H9 (cell line): ENCODE measurements at regions not wholly inside any gene's neighbourhood (a gene's known extent, or its start where the extent isn't known, plus 50 kb on each side); places are given as distances from the start of the nearest gene placed in this dataset.

Experiments
- DNase-seq: peaks from one replicate; pipeline ENCODE4 v3.0.0-alpha.2; 2017
- H2AFZ ChIP-seq: one replicate; pipeline ENCODE4 v1.6.1; 2013; ENCODE audit warnings: mild to moderate bottlenecking, low read length, control low read depth, moderate library complexity
- H2AK5ac ChIP-seq: 2 replicates; pipeline ENCODE4 v1.6.1; 2013; ENCODE audit warnings: low read length, control low read depth, mixed read lengths; ENCODE audit not compliant: insufficient read length
- H2BK120ac ChIP-seq: one replicate; pipeline ENCODE4 v1.6.1; 2013; ENCODE audit warnings: low read depth, mild to moderate bottlenecking, low read length, control low read depth, inconsistent platforms; ENCODE audit not compliant: poor library complexity, severe bottlenecking
- H2BK12ac ChIP-seq: 2 replicates; pipeline ENCODE4 v1.6.1; 2013; ENCODE audit warnings: low read length, control low read depth, mixed read lengths, low read depth; ENCODE audit not compliant: insufficient read length
- H2BK15ac ChIP-seq: 2 replicates; pipeline ENCODE4 v1.6.1; 2013; ENCODE audit warnings: low read depth, low read length, control low read depth
- H2BK20ac ChIP-seq: one replicate; pipeline ENCODE4 v1.6.1; 2013; ENCODE audit warnings: low read depth, mild to moderate bottlenecking, low read length, control low read depth, inconsistent platforms; ENCODE audit not compliant: poor library complexity, severe bottlenecking
- H2BK5ac ChIP-seq: 2 replicates; pipeline ENCODE4 v1.6.1; 2013; ENCODE audit warnings: low read length, control low read depth, mixed read lengths; ENCODE audit not compliant: insufficient read length
- H3K14ac ChIP-seq: 2 replicates; pipeline ENCODE4 v1.6.1; 2013; ENCODE audit warnings: low read length, control low read depth; ENCODE audit not compliant: insufficient read depth
- H3K18ac ChIP-seq: 2 replicates; pipeline ENCODE4 v1.6.1; 2013; ENCODE audit warnings: low read depth, mild to moderate bottlenecking, mixed read lengths, low read length, control low read depth; ENCODE audit not compliant: insufficient read length
- H3K23ac ChIP-seq: 2 replicates; pipeline ENCODE4 v1.6.1; 2013; ENCODE audit warnings: low read length, control low read depth, mixed read lengths, low read depth; ENCODE audit not compliant: insufficient read length
- H3K23me2 ChIP-seq: 2 replicates; pipeline ENCODE4 v1.6.1; 2013; ENCODE audit warnings: low read depth, mild to moderate bottlenecking, mixed read lengths, low read length, control low read depth; ENCODE audit not compliant: insufficient read length, poor library complexity, severe bottlenecking
- H3K27ac ChIP-seq: 2 replicates; pipeline ENCODE4 v1.5.1; 2013; ENCODE audit warnings: low read length, control low read depth, mixed read lengths, low read depth; ENCODE audit not compliant: insufficient read length
- H3K27me3 ChIP-seq: 2 replicates; pipeline ENCODE4 v1.6.1; 2013; ENCODE audit warnings: low read length, control low read depth, inconsistent platforms; ENCODE audit not compliant: insufficient read depth
- H3K4ac ChIP-seq: 2 replicates; pipeline ENCODE4 v1.6.1; 2013; ENCODE audit warnings: low read depth, mild to moderate bottlenecking, control low read depth, inconsistent platforms, low read length, moderate library complexity
- H3K4me1 ChIP-seq: 2 replicates; pipeline ENCODE4 v1.6.1; 2013; ENCODE audit warnings: low read length, control low read depth, inconsistent platforms; ENCODE audit not compliant: insufficient read depth
- H3K4me2 ChIP-seq: 2 replicates; pipeline ENCODE4 v1.6.1; 2013; ENCODE audit warnings: low read length, control low read depth, mixed read lengths; ENCODE audit not compliant: insufficient read length, insufficient read depth
- H3K56ac ChIP-seq: 2 replicates; pipeline ENCODE4 v1.6.1; 2013; ENCODE audit warnings: low read depth, mild to moderate bottlenecking, mixed read lengths, low read length, control low read depth; ENCODE audit not compliant: insufficient read length
- H3K79me1 ChIP-seq: 2 replicates; pipeline ENCODE4 v1.6.1; 2013; ENCODE audit warnings: low read depth, mild to moderate bottlenecking, moderate library complexity, low read length, control low read depth, inconsistent platforms; ENCODE audit not compliant: insufficient read depth, poor library complexity, severe bottlenecking
- H3K79me2 ChIP-seq: 2 replicates; pipeline ENCODE4 v1.6.1; 2013; ENCODE audit warnings: low read length, control low read depth, inconsistent platforms; ENCODE audit not compliant: insufficient read depth
- H3K9ac ChIP-seq: 2 replicates; pipeline ENCODE4 v1.6.1; 2013; ENCODE audit warnings: low read length, control low read depth, mixed read lengths; ENCODE audit not compliant: insufficient read length; ENCODE audit errors: extremely low read depth
- H3K9me3 ChIP-seq: one replicate; pipeline ENCODE4 v1.6.1; 2013; ENCODE audit warnings: low read depth, low read length, inconsistent platforms; ENCODE audit not compliant: control insufficient read depth
- H3T11ph ChIP-seq: one replicate; pipeline ENCODE4 v1.6.1; 2013; ENCODE audit warnings: mild to moderate bottlenecking, low read length, control low read depth, inconsistent platforms
- H4K20me1 ChIP-seq: one replicate; pipeline ENCODE4 v1.6.1; 2013; ENCODE audit not compliant: control insufficient read depth, insufficient read length, insufficient read depth
- H4K5ac ChIP-seq: 2 replicates; pipeline ENCODE4 v1.6.1; 2013; ENCODE audit warnings: low read depth, mild to moderate bottlenecking, mixed read lengths, low read length, control low read depth; ENCODE audit not compliant: insufficient read length
- H4K8ac ChIP-seq: replicated peaks from 2 replicates; pipeline ENCODE4 v1.6.1; 2013; ENCODE audit warnings: low read length, control low read depth, mixed read lengths, low read depth; ENCODE audit not compliant: insufficient read length
- H4K91ac ChIP-seq: 2 replicates; pipeline ENCODE4 v1.6.1; 2013; ENCODE audit warnings: low read depth, mild to moderate bottlenecking, moderate library complexity, mixed read lengths, low read length, control low read depth; ENCODE audit not compliant: insufficient read length
- H3K27ac Mint-ChIP-seq, 3 experiments: 2 replicates in 2 of 3; 3 replicates in 1 of 3; pipeline ENCODE4 v1.8.0; 2020 to 2021; ENCODE audit warnings: mixed read lengths in 3 of 3, mild to moderate bottlenecking in 1 of 3, moderate library complexity in 1 of 3
- H3K27me3 Mint-ChIP-seq: 2 replicates; pipeline ENCODE4 v1.8.0; 2021; ENCODE audit warnings: low read depth, mild to moderate bottlenecking, moderate library complexity, mixed read lengths
- H3K36me3 Mint-ChIP-seq, 3 experiments: 2 replicates in 2 of 3; 3 replicates in 1 of 3; pipeline ENCODE4 v1.8.0; 2020 to 2021; ENCODE audit warnings: low read depth in 3 of 3, mixed read lengths in 3 of 3; ENCODE audit not compliant: insufficient read depth in 1 of 3
- H3K4me1 Mint-ChIP-seq, 2 experiments: 2 replicates each; pipeline ENCODE4 v1.8.0; 2020; ENCODE audit warnings: mixed read lengths in 2 of 2
- H3K4me3 Mint-ChIP-seq, 2 experiments: 2 replicates in 1 of 2; 3 replicates in 1 of 2; pipeline ENCODE4 v1.8.0; 2020 to 2021; ENCODE audit warnings: mild to moderate bottlenecking in 2 of 2, mixed read lengths in 2 of 2, moderate library complexity in 1 of 2
- H3K9me3 Mint-ChIP-seq, 2 experiments: 2 replicates in 1 of 2; 3 replicates in 1 of 2; pipeline ENCODE4 v1.8.0; 2020; ENCODE audit warnings: mild to moderate bottlenecking in 2 of 2, mixed read lengths in 2 of 2, moderate library complexity in 1 of 2
- WGBS: extraction: QIAGEN DNeasy Blood & Tissue Kit; methylation state at CpG from one replicate; pipeline ENCODE4 v1.1.7; 2013; ENCODE audit warnings: missing lambda C conversion rate, low lambda C conversion rate, mixed read lengths; ENCODE audit not compliant: insufficient read length; ENCODE audit errors: extremely low coverage; 5-methylcytosine and 5-hydroxymethylcytosine counted together
- TF ChIP-seq, protein P1 (sequence below): fragments of 200-600 bp; sonication (generic); conservative IDR thresholded peaks from 3 replicates; pipeline ENCODE4 v1.8.0; 2021; ENCODE audit warnings: antibody characterized with exemption, mild to moderate bottlenecking

DNA sequence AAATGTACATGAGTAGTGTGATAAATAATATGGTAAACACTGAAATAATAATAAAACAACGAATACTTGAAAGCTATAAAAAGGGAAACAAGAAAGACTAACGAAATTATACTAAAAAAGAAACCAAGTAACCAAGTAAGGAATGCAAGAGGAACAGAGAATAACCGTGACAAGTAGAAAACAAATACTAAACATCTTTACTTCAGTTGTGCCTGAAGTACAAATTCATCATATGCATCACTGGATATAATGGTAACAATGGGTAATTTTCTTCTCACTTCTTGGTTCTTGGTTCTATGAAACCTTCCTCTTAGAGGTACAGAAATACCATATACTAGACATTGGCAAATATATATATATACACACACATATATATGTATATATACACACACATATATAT, 1093.6 kb upstream of the B3GALT2 start:
- Histone ChIP-seq H2BK20ac (no peak overlapping the region), H3K79me2 (no peaks in the 10 kb centered on the region), H3K56ac (no peak overlapping the region), H3T11ph (no peak overlapping the region), H3K14ac (no peak overlapping the region), H3K9ac (no peak overlapping the region), H4K91ac (no peak overlapping the region), H2BK5ac (no peak overlapping the region), H2BK15ac (no peak overlapping the region), H3K27ac (no peak overlapping the region), H3K27me3 (no peaks in the 10 kb centered on the region), H4K20me1 (no peaks in the 10 kb centered on the region), H3K18ac (no peak overlapping the region), H3K79me1 (no peaks in the 10 kb centered on the region), H3K4ac (no peak overlapping the region), H2AK5ac (no peak overlapping the region), H4K5ac (no peak overlapping the region), H3K4me2 (no peak overlapping the region), H3K4me1 (no peaks in the 10 kb centered on the region), H4K8ac (no peak overlapping the region), H2AFZ (no peak overlapping the region), H3K9me3 (no peaks in the 10 kb centered on the region), H3K23me2 (no peaks in the 10 kb centered on the region), H2BK120ac (no peak overlapping the region), H2BK12ac (no peak overlapping the region), H3K23ac (no peak overlapping the region)
- no peaks in the 10 kb centered on the region for H3K4me1 Mint-ChIP-seq
- no peaks in the 10 kb centered on the region for H3K36me3 Mint-ChIP-seq
- no peak overlapping the region for H3K27ac Mint-ChIP-seq
- H3K4me3 Mint-ChIP-seq, result no peak overlapping the region
- no peaks in the 10 kb centered on the region for H3K9me3 Mint-ChIP-seq
- no CpG with 5 or more reads among the region's 3 CpGs for WGBS
- H3K27me3 Mint-ChIP-seq, result no peaks in the 10 kb centered on the region
- no peak for DNase-seq
- TF ChIP-seq, protein P1, sequence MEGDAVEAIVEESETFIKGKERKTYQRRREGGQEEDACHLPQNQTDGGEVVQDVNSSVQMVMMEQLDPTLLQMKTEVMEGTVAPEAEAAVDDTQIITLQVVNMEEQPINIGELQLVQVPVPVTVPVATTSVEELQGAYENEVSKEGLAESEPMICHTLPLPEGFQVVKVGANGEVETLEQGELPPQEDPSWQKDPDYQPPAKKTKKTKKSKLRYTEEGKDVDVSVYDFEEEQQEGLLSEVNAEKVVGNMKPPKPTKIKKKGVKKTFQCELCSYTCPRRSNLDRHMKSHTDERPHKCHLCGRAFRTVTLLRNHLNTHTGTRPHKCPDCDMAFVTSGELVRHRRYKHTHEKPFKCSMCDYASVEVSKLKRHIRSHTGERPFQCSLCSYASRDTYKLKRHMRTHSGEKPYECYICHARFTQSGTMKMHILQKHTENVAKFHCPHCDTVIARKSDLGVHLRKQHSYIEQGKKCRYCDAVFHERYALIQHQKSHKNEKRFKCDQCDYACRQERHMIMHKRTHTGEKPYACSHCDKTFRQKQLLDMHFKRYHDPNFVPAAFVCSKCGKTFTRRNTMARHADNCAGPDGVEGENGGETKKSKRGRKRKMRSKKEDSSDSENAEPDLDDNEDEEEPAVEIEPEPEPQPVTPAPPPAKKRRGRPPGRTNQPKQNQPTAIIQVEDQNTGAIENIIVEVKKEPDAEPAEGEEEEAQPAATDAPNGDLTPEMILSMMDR, result no peak
